GM18868 (cell line): ENCODE measurements at regions not wholly inside any gene's neighbourhood (a gene's known extent, or its start where the extent isn't known, plus 50 kb on each side); places are given as distances from the start of the nearest gene placed in this dataset.

Experiments used
- ATAC-seq: cut with Tn5 transposase; IDR thresholded peaks from one replicate; pipeline ENCODE4 v1.9.1; 2021; ENCODE audit warnings: mild to moderate bottlenecking, moderate library complexity; ENCODE audit not compliant: unreplicated experiment

- ATAC-seq = no peak
These were observed 141.5 kb upstream of the UMPS start for GRCh38 chr3:124588794-124589193.

GRCh38 chr3:124591699-124592098 is 138.6 kb upstream of the UMPS start:
- no peak for ATAC-seq

- ATAC-seq = peak; percentile 74
These were observed 137.4 kb upstream of the UMPS start for GRCh38 chr3:124592658-124593441.

GRCh38 chr3:124593442-124593829 is 136.8 kb upstream of the UMPS start:
- ATAC-seq = no peak

GRCh38 chr3:124594581-124594980 is 135.7 kb upstream of the UMPS start:
- no peak for ATAC-seq

GRCh38 chr3:124597273-124597672 is 133.0 kb upstream of the UMPS start:
- ATAC-seq = no peak

- no peak for ATAC-seq
These were observed 132.3 kb upstream of the UMPS start for GRCh38 chr3:124597979-124598378.

- ATAC-seq = no peak
These were observed 131.0 kb upstream of the UMPS start for GRCh38 chr3:124599147-124599765.

GRCh38 chr3:124599779-124600693 is 130.2 kb upstream of the UMPS start:
- no peak for ATAC-seq

GRCh38 chr3:124600765-124601164 is 129.5 kb upstream of the UMPS start:
- ATAC-seq = no peak

GRCh38 chr3:124601190-124601589 is 129.1 kb upstream of the UMPS start:
- ATAC-seq = no peak

- no peak for ATAC-seq
These were observed 127.1 kb upstream of the UMPS start for GRCh38 chr3:124602980-124603627.

GRCh38 chr3:124605781-124606579 is 124.3 kb upstream of the UMPS start:
- no peak for ATAC-seq

- no peak for ATAC-seq
These were observed 123.1 kb upstream of the UMPS start for GRCh38 chr3:124607163-124607562.

GRCh38 chr3:124609402-124609801 is 120.8 kb upstream of the UMPS start:
- no peak for ATAC-seq

GRCh38 chr3:124610130-124610529 is 120.1 kb upstream of the UMPS start:
- no peak for ATAC-seq

GRCh38 chr3:124611520-124611919 is 118.7 kb upstream of the UMPS start:
- ATAC-seq = no peak

- no peak for ATAC-seq
These were observed 114.2 kb upstream of the UMPS start for GRCh38 chr3:124615896-124616543.

GRCh38 chr3:124617177-124617576 is 113.1 kb upstream of the UMPS start:
- ATAC-seq = no peak
